Suprapubic skin (tissue), 4 donors: ENCODE measurements at regions not wholly inside any gene's neighbourhood (a gene's known extent, or its start where the extent isn't known, plus 50 kb on each side); places are given as distances from the start of the nearest gene placed in this dataset.

ENCODE experiments used
- CTCF ChIP-seq, 2 donors: fragments of 200-600 bp in 1 of 2; fragments of 450-650 bp in 1 of 2; sonication (generic) in 1 of 2; IDR thresholded peaks; one replicate each; pipeline ENCODE4 v1.5.1; 2016 to 2019; ENCODE audit warnings: antibody characterized with exemption in 2 of 2, mild to moderate bottlenecking in 1 of 2, moderate library complexity in 1 of 2
- POLR2A ChIP-seq, 2 donors: fragments of 450-650 bp; IDR thresholded peaks; one replicate each; pipeline ENCODE4 v1.6.1; 2017; ENCODE audit warnings: antibody characterized with exemption in 2 of 2, mild to moderate bottlenecking in 2 of 2, moderate library complexity in 2 of 2
- POLR2AphosphoS5 ChIP-seq, 3 donors: sonication (generic); formaldehyde crosslinking; IDR thresholded peaks; one replicate each; pipeline ENCODE4 v1.6.1; 2017; ENCODE audit warnings: antibody characterized with exemption in 3 of 3

- TF ChIP-seq CTCF (IDR thresholded peaks at IDR 0.05) (no peak), POLR2AphosphoS5 (IDR thresholded peaks at IDR 0.05) (no peak), POLR2A (IDR thresholded peaks at IDR 0.05) (no peak)
Observed at GRCh38 chr9:79008916-79009315, 562.8 kb upstream of the TLE4 start.
